Endothelial cell of umbilical vein (primary cell): ENCODE measurements at regions not wholly inside any gene's neighbourhood (a gene's known extent, or its start where the extent isn't known, plus 50 kb on each side); places are given as distances from the start of the nearest gene placed in this dataset.

Experiments
- BruUV-seq: library from RNA; stranded (reverse); fragments of 400-500 nt; replicated peaks from 2 replicates; lab custom pipeline; 2021; lab: Mats Ljungman, UMichigan
- CTCF ChIA-PET: fragments of 300-600, 350-600 bp; sonication (Branson Sonifier 250); formaldehyde crosslinking; loops from one replicate; lab custom pipeline; 2021; ENCODE audit warnings: antibody characterized with exemption, inconsistent platforms; lab: Charles Lee
- POLR2A ChIA-PET: fragments of 300-600, 350-600 bp; sonication (Branson Sonifier 250); formaldehyde crosslinking; loops from one replicate; lab custom pipeline; 2021; ENCODE audit warnings: antibody characterized with exemption, inconsistent platforms; lab: Charles Lee
- DNase-seq: peaks from one replicate; pipeline ENCODE4 v3.0.0-alpha.2; 2011; ENCODE audit warnings: low read depth, low spot score
- FAIRE-seq: peaks from 2 replicates; lab custom pipeline; 2011; peaks lifted over from hg19 to GRCh38; lab: Jason Lieb, UNC
- H2AFZ ChIP-seq: 2 replicates; pipeline ENCODE4 v1.6.0; 2012; ENCODE audit warnings: low read depth, low read length, control low read depth, inconsistent platforms
- H3K27ac ChIP-seq: 2 replicates; pipeline ENCODE4 v1.5.1; 2011; ENCODE audit warnings: low read depth, mild to moderate bottlenecking, control low read depth, low read length, moderate library complexity; ENCODE audit not compliant: insufficient read depth
- H3K27me3 ChIP-seq, 2 experiments: 2 replicates each; pipeline versions ENCODE4 v1.6.0 to v1.6.1; 2011; ENCODE audit warnings: low read length in 2 of 2, mixed read lengths in 1 of 2; ENCODE audit not compliant: control insufficient read depth in 2 of 2, insufficient read depth in 2 of 2
- H3K36me3 ChIP-seq, 2 experiments: 2 replicates in 1 of 2; 3 replicates in 1 of 2; pipeline ENCODE4 v1.5.1; 2011; ENCODE audit warnings: low read length in 2 of 2, mild to moderate bottlenecking in 1 of 2, moderate library complexity in 1 of 2; ENCODE audit not compliant: control insufficient read depth in 2 of 2, insufficient read depth in 2 of 2; ENCODE audit errors: extremely low read depth in 1 of 2
- H3K4me1 ChIP-seq: 3 replicates; pipeline ENCODE4 v1.5.1; 2011; ENCODE audit warnings: mild to moderate bottlenecking, low read length; ENCODE audit not compliant: control insufficient read depth, insufficient read depth; ENCODE audit errors: extremely low read depth
- H3K4me2 ChIP-seq: 2 replicates; pipeline ENCODE4 v1.6.1; 2011; ENCODE audit warnings: low read length, control low read depth, mixed read lengths; ENCODE audit not compliant: insufficient read depth
- H3K4me3 ChIP-seq, 3 experiments: fragments of 200-600 bp in 1 of 3; sonication (generic), shearing (Covaris generic) in 1 of 3; replicated peaks in 1 of 3; 2 replicates each; pipeline ENCODE4 v1.5.1; 2011 to 2016; ENCODE audit warnings: control low read depth in 3 of 3, low read length in 3 of 3, mild to moderate bottlenecking in 2 of 3, inconsistent platforms in 1 of 3, low read depth in 1 of 3, moderate library complexity in 1 of 3; ENCODE audit not compliant: insufficient read depth in 1 of 3
- H3K79me2 ChIP-seq: 2 replicates; pipeline ENCODE4 v1.6.0; 2012; ENCODE audit warnings: low read length, inconsistent platforms; ENCODE audit not compliant: control insufficient read depth, insufficient read depth
- H3K9ac ChIP-seq: replicated peaks from 2 replicates; pipeline ENCODE3; 2011; ENCODE audit warnings: low read length, control low read depth; ENCODE audit not compliant: insufficient read depth; ENCODE audit errors: extremely low read depth
- H3K9me1 ChIP-seq: replicated peaks from 3 replicates; pipeline ENCODE4 v1.6.0; 2011; ENCODE audit warnings: mild to moderate bottlenecking, low read length; ENCODE audit not compliant: control insufficient read depth, insufficient read depth; ENCODE audit errors: extremely low read depth
- H3K9me3 ChIP-seq: replicated peaks from 2 replicates; pipeline ENCODE4 v1.5.1; 2012; ENCODE audit warnings: low read length, inconsistent platforms; ENCODE audit not compliant: control insufficient read depth, insufficient read depth
- H4K20me1 ChIP-seq: replicated peaks from 2 replicates; pipeline ENCODE3; 2011; ENCODE audit warnings: mild to moderate bottlenecking, low read length; ENCODE audit not compliant: control insufficient read depth, insufficient read depth; ENCODE audit errors: extremely low read depth
- CTCF ChIP-seq, 2 donors: IDR thresholded peaks; 1 replicate in 1 of 2; 2 replicates in 1 of 2; pipeline ENCODE4 v1.5.1; 2011; ENCODE audit warnings: low read length in 2 of 2, mild to moderate bottlenecking in 2 of 2, moderate library complexity in 2 of 2, control low read depth in 1 of 2, inconsistent platforms in 1 of 2, low read depth in 1 of 2; ENCODE audit not compliant: insufficient read depth in 1 of 2; ENCODE audit errors: extremely low read depth in 1 of 2
- EZH2 ChIP-seq: IDR thresholded peaks from 2 replicates; pipeline ENCODE4 v1.6.1; 2012; ENCODE audit warnings: borderline replicate concordance, low read depth, mild to moderate bottlenecking, moderate library complexity, low read length, inconsistent platforms; ENCODE audit not compliant: severe bottlenecking
- FOS ChIP-seq: IDR thresholded peaks from 2 replicates; pipeline ENCODE4 v1.6.1; 2011; ENCODE audit warnings: mild to moderate bottlenecking, low read length, moderate library complexity, borderline replicate concordance; ENCODE audit not compliant: insufficient read depth
- GATA2 ChIP-seq: IDR thresholded peaks from 2 replicates; pipeline ENCODE4 v1.7.0; 2011; ENCODE audit warnings: low read depth, mild to moderate bottlenecking, moderate library complexity, mixed read lengths, low read length; ENCODE audit not compliant: insufficient read length, insufficient read depth
- JUN ChIP-seq: IDR thresholded peaks from 2 replicates; pipeline ENCODE4 v1.6.1; 2011; ENCODE audit warnings: borderline replicate concordance, low read depth; ENCODE audit not compliant: insufficient read length, insufficient read depth
- MAX ChIP-seq: IDR thresholded peaks from 2 replicates; pipeline ENCODE4 v1.6.1; 2011; ENCODE audit not compliant: insufficient read depth, insufficient read length
- MYC ChIP-seq: IDR thresholded peaks from one replicate; pipeline ENCODE4 v1.6.1; 2011; ENCODE audit warnings: mild to moderate bottlenecking, low read depth, low read length
- POLR2A ChIP-seq: IDR thresholded peaks from 2 replicates; pipeline ENCODE4 v1.6.1; 2012; ENCODE audit warnings: low read depth, mild to moderate bottlenecking, control low read depth, low read length
- POLR2AphosphoS5 ChIP-seq: IDR thresholded peaks from 2 replicates; pipeline ENCODE4 v1.6.1; 2012; ENCODE audit warnings: low read depth, mild to moderate bottlenecking, control low read depth, low read length, moderate library complexity; ENCODE audit not compliant: insufficient read depth
- dilution Hi-C: fragments of 300-500 bp; cut with MboI; formaldehyde crosslinking; loops from one replicate; pipeline ENCODE4 v1.15.0; 2019; ENCODE audit warnings: low sequenced_read_pairs; ENCODE audit not compliant: extremely low pct_ligation_motif_present
- intact Hi-C: fragments of 100-400 bp; cut with micrococcal nuclease; formaldehyde crosslinking; loops from one replicate; pipeline ENCODE4 v1.10.0; 2022

- intact Hi-C loops = no loop called here
- Histone ChIP-seq H3K9me3 (no peaks in the 10 kb centered on the region), H3K4me2 (no peak overlapping the region), H3K4me1 (no peaks in the 10 kb centered on the region), H3K27me3 (no peaks in the 10 kb centered on the region), H4K20me1 (no peaks in the 10 kb centered on the region), H3K36me3 (no peaks in the 10 kb centered on the region), H3K9ac (no peak overlapping the region), H3K4me3 (no peak overlapping the region), H3K27ac (no peak overlapping the region), H3K79me2 (no peaks in the 10 kb centered on the region), H2AFZ (no peak overlapping the region), H3K9me1 (no peaks in the 10 kb centered on the region)
- TF ChIP-seq CTCF (IDR thresholded peaks at IDR 0.05; ENCODE audit: extremely low read depth in 1 of 2, insufficient read depth in 1 of 2, low read depth in 1 of 2, low read length in 2 of 2) = no peak
- no peak for TF ChIP-seq JUN
- TF ChIP-seq POLR2AphosphoS5 = no peak
- no peak for TF ChIP-seq MAX
- no peak for TF ChIP-seq GATA2
- no peak for TF ChIP-seq EZH2
- no peak for TF ChIP-seq POLR2A
- no peak for TF ChIP-seq FOS
- no peak for TF ChIP-seq MYC
- no peak for FAIRE-seq
- dilution Hi-C loops = no loop called here
- DNase-seq = no peak
- POLR2A ChIA-PET = interaction anchor here (0.5 kb wide), 1 partner anchor 31 kb away, joined by 3 read pairs; no protein-coding TSS in a partner anchor
- BruUV-seq = no TSS peak
- CTCF ChIA-PET = no interaction called here
Observed at GRCh38 chr5:62680121-62680520, 101.5 kb downstream of the LRRC70 start.
